ACC112 (cell line): ENCODE measurements at regions not wholly inside any gene's neighbourhood (a gene's known extent, or its start where the extent isn't known, plus 50 kb on each side); places are given as distances from the start of the nearest gene placed in this dataset.

Experiments
- H2AFZ ChIP-seq: fragments of 200-600 bp; sonication (generic); one replicate; pipeline ENCODE4 v1.6.0; 2017; ENCODE audit warnings: antibody characterized with exemption, low read length; ENCODE audit not compliant: unreplicated experiment
- H3K27ac ChIP-seq: fragments of 200-600 bp; sonication (generic); 2 replicates; pipeline ENCODE4 v1.5.1; 2014; ENCODE audit warnings: low read depth, mild to moderate bottlenecking, antibody characterized with exemption, low read length, moderate library complexity
- H3K27me3 ChIP-seq: fragments of 200-600 bp; sonication (generic); 2 replicates; pipeline ENCODE4 v1.6.1; 2014; ENCODE audit warnings: mild to moderate bottlenecking, antibody characterized with exemption, low read length, moderate library complexity, mixed read lengths; ENCODE audit not compliant: insufficient read depth
- H3K36me3 ChIP-seq: fragments of 200-600 bp; sonication (generic); 2 replicates; pipeline ENCODE4 v1.6.1; 2016; ENCODE audit warnings: mild to moderate bottlenecking, antibody characterized with exemption, low read length, moderate library complexity, mixed read lengths; ENCODE audit not compliant: insufficient read depth
- H3K4me1 ChIP-seq: fragments of 200-600 bp; sonication (generic); one replicate; pipeline ENCODE4 v1.6.1; 2016; ENCODE audit warnings: low read length, mixed read lengths; ENCODE audit not compliant: insufficient read depth, unreplicated experiment, control insufficient read depth
- H3K4me3 ChIP-seq: fragments of 200-600 bp; sonication (generic); 2 replicates; pipeline ENCODE4 v1.5.1; 2014; ENCODE audit warnings: mild to moderate bottlenecking, low read depth, low read length
- H3K79me2 ChIP-seq: fragments of 200-600 bp; sonication (generic); one replicate; pipeline ENCODE4 v1.6.0; 2016; ENCODE audit warnings: low read length; ENCODE audit not compliant: control insufficient read depth, unreplicated experiment, insufficient read depth

GRCh38 chr16:86984991-86985647 lies 332.1 kb downstream of the C16orf95 start:
- H3K27me3 ChIP-seq, result no peaks in the 10 kb centered on the region
- H3K4me3 ChIP-seq, result no peak overlapping the region
- no peaks in the 10 kb centered on the region for H3K4me1 ChIP-seq
- H3K27ac ChIP-seq, result no peak overlapping the region
- H3K79me2 ChIP-seq, result no peaks in the 10 kb centered on the region
- H3K36me3 ChIP-seq, result no peaks in the 10 kb centered on the region
- no peak overlapping the region for H2AFZ ChIP-seq

GRCh38 chr16:86985648-86986015 lies 331.6 kb downstream of the C16orf95 start:
- Histone ChIP-seq H3K27me3 (no peaks in the 10 kb centered on the region), H3K36me3 (no peaks in the 10 kb centered on the region), H3K4me1 (no peaks in the 10 kb centered on the region), H3K27ac (no peak overlapping the region), H3K4me3 (no peak overlapping the region), H3K79me2 (no peaks in the 10 kb centered on the region), H2AFZ (no peak overlapping the region)

GRCh38 chr16:86986136-86986535 lies 331.1 kb downstream of the C16orf95 start:
- Histone ChIP-seq H3K79me2 (no peaks in the 10 kb centered on the region), H3K4me3 (no peak overlapping the region), H3K27ac (no peak overlapping the region), H2AFZ (no peak overlapping the region), H3K36me3 (no peaks in the 10 kb centered on the region), H3K4me1 (peaks cover under 1% of the 10 kb centered on the region), H3K27me3 (no peaks in the 10 kb centered on the region)

GRCh38 chr16:86986809-86987487 lies 330.2 kb downstream of the C16orf95 start:
- H3K4me1 ChIP-seq, result peaks cover 8% of the 10 kb centered on the region
- H3K27me3 ChIP-seq, result no peaks in the 10 kb centered on the region
- H3K79me2 ChIP-seq, result no peaks in the 10 kb centered on the region
- H3K36me3 ChIP-seq, result no peaks in the 10 kb centered on the region
- no peak overlapping the region for H3K27ac ChIP-seq
- H3K4me3 ChIP-seq, result no peak overlapping the region
- H2AFZ ChIP-seq, result no peak overlapping the region

GRCh38 chr16:86987746-86988670 lies 329.2 kb downstream of the C16orf95 start:
- Histone ChIP-seq H3K4me3 (no peak overlapping the region), H3K27ac (no peak overlapping the region), H3K27me3 (no peaks in the 10 kb centered on the region), H3K79me2 (no peaks in the 10 kb centered on the region), H3K4me1 (peaks cover 9% of the 10 kb centered on the region), H3K36me3 (no peaks in the 10 kb centered on the region), H2AFZ (no peak overlapping the region)

- H2AFZ ChIP-seq, result no peak overlapping the region
- no peaks in the 10 kb centered on the region for H3K27me3 ChIP-seq
- H3K36me3 ChIP-seq, result no peaks in the 10 kb centered on the region
- H3K79me2 ChIP-seq, result no peaks in the 10 kb centered on the region
- peaks cover 12% of the 10 kb centered on the region for H3K4me1 ChIP-seq
- H3K27ac ChIP-seq, result no peak overlapping the region
- H3K4me3 ChIP-seq, result no peak overlapping the region
These were observed 328.1 kb downstream of the C16orf95 start for GRCh38 chr16:86988920-86989696.

GRCh38 chr16:86990451-86990850 lies 326.7 kb downstream of the C16orf95 start:
- H3K27ac ChIP-seq, result no peak overlapping the region
- no peaks in the 10 kb centered on the region for H3K27me3 ChIP-seq
- peaks cover 22% of the 10 kb centered on the region for H3K4me1 ChIP-seq
- no peak overlapping the region for H3K4me3 ChIP-seq
- H2AFZ ChIP-seq, result no peak overlapping the region
- H3K36me3 ChIP-seq, result no peaks in the 10 kb centered on the region
- no peaks in the 10 kb centered on the region for H3K79me2 ChIP-seq

- no peaks in the 10 kb centered on the region for H3K79me2 ChIP-seq
- no peak overlapping the region for H3K27ac ChIP-seq
- H3K27me3 ChIP-seq, result no peaks in the 10 kb centered on the region
- no peak overlapping the region for H2AFZ ChIP-seq
- no peaks in the 10 kb centered on the region for H3K36me3 ChIP-seq
- peaks cover 22% of the 10 kb centered on the region for H3K4me1 ChIP-seq
- H3K4me3 ChIP-seq, result no peak overlapping the region
These were observed 325.5 kb downstream of the C16orf95 start for GRCh38 chr16:86991679-86992078.

GRCh38 chr16:86992587-86992986 lies 324.6 kb downstream of the C16orf95 start:
- H2AFZ ChIP-seq, result no peak overlapping the region
- no peaks in the 10 kb centered on the region for H3K79me2 ChIP-seq
- H3K36me3 ChIP-seq, result no peaks in the 10 kb centered on the region
- no peak overlapping the region for H3K27ac ChIP-seq
- H3K27me3 ChIP-seq, result no peaks in the 10 kb centered on the region
- no peak overlapping the region for H3K4me3 ChIP-seq
- H3K4me1 ChIP-seq, result peaks cover 22% of the 10 kb centered on the region

GRCh38 chr16:86993426-86994110 lies 323.6 kb downstream of the C16orf95 start:
- Histone ChIP-seq H3K4me3 (no peak overlapping the region), H3K36me3 (no peaks in the 10 kb centered on the region), H3K27me3 (no peaks in the 10 kb centered on the region), H3K27ac (no peak overlapping the region), H2AFZ (no peak overlapping the region), H3K4me1 (peaks cover 22% of the 10 kb centered on the region), H3K79me2 (no peaks in the 10 kb centered on the region)
